IPS DF 19.7 (cell line): ENCODE measurements at regions not wholly inside any gene's neighbourhood (a gene's known extent, or its start where the extent isn't known, plus 50 kb on each side); places are given as distances from the start of the nearest gene placed in this dataset.

ENCODE experiments used
- DNase-seq: peaks from one replicate; pipeline ENCODE4 v3.0.0-alpha.2; 2013; ENCODE audit warnings: low read depth, low spot score

- no peak for DNase-seq
Measured at GRCh38 chr11:70918242-70918641, 334.1 kb downstream of the SHANK2 start.

DNA sequence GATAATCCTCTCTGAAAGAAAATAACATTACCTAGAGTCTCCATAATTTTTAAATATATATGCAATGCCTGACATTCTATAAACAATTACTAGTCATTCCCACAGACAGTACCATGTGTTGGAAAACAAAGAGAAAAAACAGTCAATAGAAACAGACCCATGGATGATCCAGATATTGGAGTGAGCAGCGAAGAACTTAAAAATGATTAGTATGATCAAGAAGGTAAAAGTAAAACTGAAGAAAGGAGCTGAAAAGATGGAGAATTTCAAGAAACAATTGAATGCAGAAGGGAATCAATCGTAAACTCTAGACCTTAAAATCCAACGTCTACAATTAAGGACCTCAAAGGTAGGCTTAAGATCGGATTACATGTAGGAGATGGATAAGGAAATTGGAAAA is 330.6 kb downstream of the SHANK2 start:
- DNase-seq: no peak

GRCh38 chr11:70924108-70924507 is 328.3 kb downstream of the SHANK2 start:
- DNase-seq: no peak

- no peak for DNase-seq
Measured at GRCh38 chr11:70925238-70925637, 327.1 kb downstream of the SHANK2 start.

DNA sequence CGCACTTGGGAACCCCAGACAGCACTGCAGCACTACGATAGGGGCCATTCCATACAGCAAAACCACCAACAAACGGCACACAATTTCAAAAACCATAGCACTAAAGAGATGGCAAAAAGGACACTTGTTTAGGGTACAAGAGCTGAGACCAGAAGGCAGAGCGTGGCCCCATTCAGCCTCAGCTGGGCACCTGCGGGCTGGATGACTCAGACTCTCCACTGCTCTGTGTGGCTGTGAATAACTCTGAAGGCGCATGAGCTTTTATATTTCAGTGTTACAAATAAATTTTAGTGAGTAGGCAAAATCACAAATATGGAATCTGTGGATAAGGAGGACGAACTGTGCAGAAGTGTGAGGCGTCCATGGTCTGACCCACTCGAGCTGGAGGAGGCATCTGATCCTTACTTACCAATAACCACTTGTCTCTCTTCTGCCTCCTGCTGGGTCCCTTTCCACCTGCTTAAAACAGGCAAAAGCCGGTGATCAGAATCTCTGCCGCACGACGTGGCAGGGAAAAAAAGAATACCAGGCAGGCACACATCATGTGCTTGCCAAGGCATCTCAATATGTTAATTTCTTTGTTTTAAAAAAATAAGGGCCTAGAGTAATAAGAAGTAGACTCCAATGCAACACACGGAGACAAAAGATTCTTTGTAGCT is 325.7 kb downstream of the SHANK2 start:
- DNase-seq: no peak

DNA sequence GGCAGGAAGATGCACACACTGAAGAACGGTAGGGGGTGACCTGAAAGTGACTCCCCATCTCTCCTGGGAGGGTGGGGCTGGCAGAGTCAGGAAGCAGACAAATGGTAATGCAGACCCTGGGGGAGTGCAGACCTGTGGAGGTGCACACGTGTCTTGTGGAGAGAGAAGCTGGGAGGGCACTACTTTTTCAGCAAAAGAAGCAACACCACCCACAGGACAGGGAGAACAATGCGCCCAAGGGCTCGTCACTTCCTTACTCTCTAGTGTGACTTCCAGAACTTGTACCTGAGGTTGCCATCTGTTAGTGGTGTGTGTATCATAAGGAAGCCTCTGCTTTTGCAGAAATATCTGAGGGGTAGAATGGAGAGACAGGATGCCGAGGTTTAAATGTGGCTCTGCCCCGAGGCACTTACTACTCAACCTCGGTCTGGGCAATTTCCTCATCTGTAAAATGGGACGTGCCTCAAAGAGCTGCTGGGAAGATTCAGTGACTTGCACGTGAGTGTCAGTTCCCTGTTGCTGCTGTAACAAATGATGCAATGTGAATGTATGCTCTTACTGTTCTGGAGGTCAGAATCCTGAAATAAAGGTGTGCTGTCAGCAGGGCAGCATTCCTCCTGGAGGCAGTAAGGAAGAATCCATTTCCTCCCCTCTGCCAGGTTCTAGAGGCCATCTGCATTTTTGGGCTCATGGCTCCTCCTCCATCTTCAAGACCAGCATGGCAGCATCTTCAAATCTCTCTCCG is 323.4 kb downstream of the SHANK2 start:
- no peak for DNase-seq

DNA sequence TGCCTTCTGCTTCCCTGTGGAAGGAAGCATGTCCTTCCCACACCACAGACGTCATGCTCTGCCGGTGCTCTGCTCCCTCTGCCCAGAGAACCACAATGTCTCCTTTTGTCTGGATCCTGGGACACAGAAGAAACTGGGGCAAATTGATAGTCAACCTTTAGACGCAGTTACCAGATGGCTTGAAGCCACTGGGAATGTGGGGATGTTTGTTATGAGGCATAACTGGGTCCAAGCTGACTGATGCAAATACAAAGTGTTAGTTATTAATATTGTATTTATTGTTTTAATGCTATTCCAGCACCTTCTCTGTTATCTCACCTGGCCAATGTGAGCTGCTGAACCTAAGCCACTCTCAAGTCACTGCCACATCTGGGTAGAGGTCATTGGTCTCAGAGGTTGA is 322.2 kb downstream of the SHANK2 start:
- no peak for DNase-seq

DNA sequence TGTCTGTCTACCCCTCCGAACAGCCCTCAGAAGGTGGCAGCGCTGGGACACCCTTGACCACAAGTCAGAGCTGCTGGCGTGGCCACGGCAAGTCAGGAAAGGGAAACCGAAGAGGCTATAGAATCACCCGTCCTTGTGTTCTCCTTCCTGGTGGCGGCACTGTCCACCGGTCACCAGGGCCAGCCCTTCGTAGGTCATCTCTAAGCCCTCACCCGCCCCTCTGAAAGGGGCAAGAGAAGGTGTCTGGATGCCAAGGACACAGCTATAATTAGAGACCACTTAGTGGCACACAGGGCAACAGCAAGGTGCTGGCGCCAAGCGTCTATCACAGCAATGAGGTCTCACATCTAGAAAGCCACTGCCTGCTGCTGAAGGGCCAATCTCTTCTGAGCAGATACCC is 320.9 kb downstream of the SHANK2 start:
- no peak for DNase-seq

DNA sequence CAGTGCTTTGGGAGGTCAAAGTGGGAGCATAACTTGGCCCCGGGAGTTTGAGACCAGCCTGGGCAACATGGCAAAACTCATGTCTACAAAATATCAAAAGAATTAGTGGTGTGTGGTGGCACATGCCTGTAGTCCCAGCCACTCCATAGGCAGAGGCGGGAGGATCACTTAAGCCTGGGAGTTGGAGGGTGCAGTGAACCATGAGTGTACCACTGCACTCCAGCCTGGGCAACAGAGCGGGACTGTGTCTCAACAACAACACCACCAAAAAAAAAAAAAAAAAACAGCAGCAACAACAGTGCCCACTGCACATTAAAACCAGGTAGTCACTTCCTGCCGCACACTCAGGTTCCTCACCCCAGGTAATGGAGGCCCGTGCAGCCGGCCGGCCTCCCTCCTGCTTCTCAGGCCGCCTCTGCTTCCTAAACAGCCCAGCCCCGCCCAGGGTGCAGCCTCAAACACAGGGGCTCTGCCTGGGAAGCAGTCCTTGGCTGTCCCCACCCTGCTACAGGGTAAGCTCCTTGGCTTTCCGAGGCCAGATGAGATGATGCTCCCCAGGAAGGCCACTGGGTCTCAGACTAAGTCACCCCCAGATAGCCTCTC is 318.3 kb downstream of the SHANK2 start:
- DNase-seq: no peak

DNA sequence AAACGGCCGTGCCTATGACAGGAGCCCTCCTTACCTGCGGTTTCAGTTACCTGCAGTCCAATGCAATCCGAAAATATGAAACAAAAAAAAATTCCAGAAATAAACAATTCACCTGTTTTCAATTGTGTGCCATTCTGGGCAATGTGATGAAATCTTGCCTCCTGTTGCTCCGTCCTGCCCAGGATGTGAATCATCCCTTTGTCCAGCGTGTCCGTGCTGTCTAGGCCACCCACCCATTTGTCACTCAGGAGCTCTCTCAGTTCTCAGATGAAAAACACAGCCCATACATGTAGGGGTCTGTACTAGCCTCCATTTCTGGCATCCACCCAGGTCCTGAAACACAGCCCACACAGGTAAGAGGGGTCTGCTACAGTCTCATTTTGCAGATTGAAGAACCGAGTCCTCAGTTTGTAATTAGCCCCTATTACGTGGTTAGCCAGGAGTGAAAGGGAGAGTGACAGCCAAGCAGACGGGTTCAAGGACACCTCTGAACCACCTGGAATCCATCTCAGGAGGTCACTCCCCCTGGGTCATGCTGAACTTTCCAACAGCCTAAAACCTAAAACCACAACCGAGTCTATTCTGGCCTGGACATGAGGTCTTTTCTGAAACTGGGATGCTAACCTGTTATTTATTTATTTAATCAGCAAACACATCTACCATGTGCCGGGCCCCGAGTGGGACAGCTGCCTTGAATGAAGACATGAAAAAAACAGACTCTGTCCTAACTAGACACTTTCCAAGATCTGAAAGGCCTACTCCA is 317.2 kb downstream of the SHANK2 start:
- no peak for DNase-seq

- DNase-seq: no peak
Measured at GRCh38 chr11:70942593-70942992, 309.8 kb downstream of the SHANK2 start.

- DNase-seq: no peak
Measured at GRCh38 chr11:70944141-70944540, 308.2 kb downstream of the SHANK2 start.

DNA sequence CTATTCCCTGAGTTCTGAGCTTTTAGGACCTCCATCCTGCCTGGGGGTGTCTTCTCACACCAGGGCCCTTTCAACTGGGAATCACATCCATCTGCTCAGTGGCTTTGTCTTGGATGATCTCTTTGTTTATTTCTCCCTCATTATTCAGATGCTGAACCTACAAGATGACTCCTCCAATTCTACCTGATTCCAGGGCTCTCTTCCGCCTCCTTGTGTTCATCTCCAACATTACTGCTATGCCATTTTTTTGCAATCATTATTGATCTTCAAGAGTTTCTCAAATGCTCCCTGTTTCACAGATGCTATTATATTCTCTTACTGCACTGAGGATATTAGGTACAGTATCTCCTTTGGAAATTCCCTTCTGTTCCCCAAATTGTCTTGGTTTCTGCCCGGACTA is 307.7 kb downstream of the SHANK2 start:
- no peak for DNase-seq

DNA sequence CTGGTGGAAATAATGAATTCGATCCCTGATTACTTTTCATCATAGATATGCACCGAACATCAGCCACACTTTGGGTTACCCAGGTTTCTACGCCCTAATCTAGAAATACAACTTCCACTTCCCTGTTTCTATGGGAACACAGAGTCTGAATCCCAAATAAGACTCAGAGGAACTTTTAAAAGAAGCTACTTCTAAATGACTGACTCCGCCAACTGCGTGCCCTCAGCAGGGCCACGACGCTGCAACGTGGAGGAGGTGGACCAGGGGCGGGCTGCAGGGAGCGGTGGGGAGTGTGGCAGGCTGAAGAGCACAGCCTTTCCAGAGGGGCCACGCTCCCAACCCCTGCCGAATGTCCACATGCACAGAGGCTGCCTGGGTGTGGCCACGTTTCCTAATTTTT is 304.0 kb downstream of the SHANK2 start:
- no peak for DNase-seq

DNA sequence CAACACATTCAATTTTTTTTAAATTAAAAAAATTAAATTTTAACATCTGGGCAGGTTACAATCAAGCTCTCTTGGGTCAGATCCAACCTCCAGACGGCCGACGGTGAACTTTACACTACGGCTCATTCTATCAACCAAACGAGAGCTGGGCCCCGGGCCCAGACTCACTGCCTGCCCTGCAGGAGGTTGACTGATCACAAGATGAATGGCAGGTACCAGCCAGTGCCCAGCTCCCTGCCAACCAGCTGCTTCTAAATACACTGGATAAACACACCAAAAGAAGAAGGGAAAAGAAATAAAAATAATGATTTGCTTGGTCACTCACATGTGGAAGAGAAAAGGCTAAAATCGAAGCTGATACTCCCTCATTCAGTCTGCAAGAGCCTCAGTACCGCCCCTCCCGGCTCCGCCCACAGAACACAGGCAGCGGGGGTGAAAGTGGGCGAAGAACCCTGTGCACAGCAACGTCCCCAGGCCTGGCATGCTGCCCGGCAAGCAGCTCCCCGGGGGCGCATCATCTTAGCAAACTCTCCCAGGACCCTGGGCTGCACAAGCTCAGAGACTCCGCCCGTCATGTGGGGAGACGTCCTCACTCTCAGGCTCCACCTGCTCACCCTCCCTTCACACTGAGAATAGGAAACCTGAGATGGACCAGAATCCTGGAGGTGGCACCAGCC is 303.4 kb downstream of the SHANK2 start:
- DNase-seq: no peak

GRCh38 chr11:70951139-70951804 is 301.1 kb downstream of the SHANK2 start:
- DNase-seq: no peak

GRCh38 chr11:70952191-70952590 is 300.2 kb downstream of the SHANK2 start:
- no peak for DNase-seq

GRCh38 chr11:70953720-70954119 is 298.7 kb downstream of the SHANK2 start:
- DNase-seq: no peak

- DNase-seq: no peak
Measured at GRCh38 chr11:70954471-70954870, 297.9 kb downstream of the SHANK2 start.
